Thyroid gland (tissue), 4 donors: ENCODE measurements at regions not wholly inside any gene's neighbourhood (a gene's known extent, or its start where the extent isn't known, plus 50 kb on each side); places are given as distances from the start of the nearest gene placed in this dataset.

Source experiments
- DNase-seq, 2 donors: peaks; one replicate each; pipeline ENCODE4 v3.0.0-alpha.2; 2019
- H3K27ac ChIP-seq, 3 donors: fragments of 200-600 bp; sonication (generic); 1 replicate in 2 of 3; 2 replicates in 1 of 3; pipeline ENCODE4 v1.5.1; 2016 to 2019; ENCODE audit warnings: mild to moderate bottlenecking in 1 of 3, moderate library complexity in 1 of 3
- H3K27me3 ChIP-seq: fragments of 200-600 bp; sonication (generic); one replicate; pipeline ENCODE4 v1.5.1; 2019
- H3K36me3 ChIP-seq, 2 donors: fragments of 200-600 bp; sonication (generic); one replicate each; pipeline ENCODE4 v1.5.1; 2016 to 2019
- H3K4me1 ChIP-seq, 2 donors: fragments of 200-600 bp; sonication (generic); one replicate each; pipeline ENCODE4 v1.5.1; 2017 to 2019
- H3K4me3 ChIP-seq, 3 donors: fragments of 200-600 bp; sonication (generic); replicated peaks in 1 of 3; 1 replicate in 2 of 3; 2 replicates in 1 of 3; pipeline ENCODE4 v1.5.1; 2016; ENCODE audit warnings: mild to moderate bottlenecking in 1 of 3
- H3K9me3 ChIP-seq: fragments of 200-600 bp; sonication (generic); one replicate; pipeline ENCODE4 v1.5.1; 2017
- CTCF ChIP-seq, 6 experiments: fragments of 200-600 bp in 3 of 6; fragments of 450-650 bp in 3 of 6; sonication (generic) in 3 of 6; IDR thresholded peaks; one replicate each; pipeline ENCODE4 v1.5.1; 2016 to 2019; ENCODE audit warnings: antibody characterized with exemption in 6 of 6, mild to moderate bottlenecking in 2 of 6, inconsistent platforms in 1 of 6, moderate library complexity in 1 of 6
- POLR2A ChIP-seq, 2 donors: fragments of 450-650 bp; IDR thresholded peaks; one replicate each; pipeline ENCODE4 v1.6.1; 2017; ENCODE audit warnings: antibody characterized with exemption in 2 of 2, mild to moderate bottlenecking in 2 of 2, moderate library complexity in 1 of 2
- WGBS, 2 donors: methylation state at CpG; one replicate each; pipeline ENCODE4 v1.1.5; 2017; 5-methylcytosine and 5-hydroxymethylcytosine counted together
- intact Hi-C: fragments of 100-400 bp; cut with DNase I; formaldehyde crosslinking; loops from one replicate; pipeline ENCODE4 v1.15.1; 2023

GRCh38 chr4:81550388-81550859 lies 78.7 kb upstream of the RASGEF1B start:
- intact Hi-C loops, result no loop called here
- peaks cover 7 to 12% of the 10 kb centered on the region in 2 donors for H3K4me1 ChIP-seq

DNA sequence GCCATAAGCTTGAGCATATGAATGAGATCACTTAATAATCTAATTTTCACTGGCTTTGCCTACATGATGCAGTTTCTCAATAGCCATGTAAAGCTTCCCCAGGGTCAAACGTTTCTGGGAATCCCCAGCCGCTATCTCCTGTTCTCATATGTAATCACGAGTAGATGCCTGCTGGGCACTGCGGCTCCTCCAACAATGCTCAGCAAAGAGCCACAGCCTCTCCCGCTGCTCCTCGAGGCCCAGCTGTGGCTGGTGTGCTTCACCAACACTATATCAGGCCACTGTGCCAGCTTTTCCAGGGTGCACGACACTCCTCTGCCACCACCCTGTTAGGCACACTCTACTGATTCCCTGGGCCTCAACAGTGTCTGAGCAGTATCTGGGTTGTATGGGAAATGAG lies 78.3 kb upstream of the RASGEF1B start:
- no peak for DNase-seq
- no peak overlapping the region for H3K4me3 ChIP-seq
- H3K27ac ChIP-seq, result no peak overlapping the region
- intact Hi-C loops, result no loop called here
- no peak for TF ChIP-seq CTCF (IDR thresholded peaks at IDR 0.05)
- no peak for TF ChIP-seq POLR2A (IDR thresholded peaks at IDR 0.05)
- H3K36me3 ChIP-seq, result no peaks in the 10 kb centered on the region
- peaks cover 7 to 12% of the 10 kb centered on the region in 2 donors for H3K4me1 ChIP-seq
- no peaks in the 10 kb centered on the region for H3K9me3 ChIP-seq
- 69 to 85% methylated on average over 4 to 7 of the region's 7 CpGs for WGBS, 2 donors
- no peaks in the 10 kb centered on the region for H3K27me3 ChIP-seq

More at GRCh38 chr4:81550388-81550859, 78.7 kb upstream of the RASGEF1B start:
- H3K27me3 ChIP-seq, result no peaks in the 10 kb centered on the region
- WGBS, 2 donors, result 75 to 80% methylated on average over 5 of the region's 5 CpGs
- H3K27ac ChIP-seq, result no peak overlapping the region
- H3K4me3 ChIP-seq, result no peak overlapping the region
- TF ChIP-seq CTCF (IDR thresholded peaks at IDR 0.05) (no peak), POLR2A (IDR thresholded peaks at IDR 0.05) (no peak)
- no peaks in the 10 kb centered on the region for H3K36me3 ChIP-seq
- no peak for DNase-seq
- no peaks in the 10 kb centered on the region for H3K9me3 ChIP-seq

DNA sequence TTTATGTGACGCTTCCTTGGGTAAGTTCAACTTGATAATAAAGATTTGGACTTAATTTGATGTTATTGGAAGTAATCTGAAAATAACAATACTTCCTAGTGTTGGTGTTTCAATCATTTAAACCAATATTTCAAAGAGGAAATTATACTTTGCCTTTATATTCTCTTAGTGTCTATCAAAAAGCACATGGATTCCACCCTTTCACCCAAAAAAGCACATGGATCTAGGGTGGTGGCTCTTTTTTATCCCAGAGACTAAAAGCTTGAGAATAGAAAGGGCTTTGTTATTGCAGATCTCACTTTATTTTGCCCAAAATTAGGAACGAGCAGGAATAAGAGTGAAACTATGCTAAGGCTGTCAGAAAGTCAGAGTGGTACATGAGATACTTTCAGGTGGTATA lies 75.1 kb upstream of the RASGEF1B start:
- Histone ChIP-seq H3K36me3 (no peaks in the 10 kb centered on the region), H3K27ac (no peak overlapping the region), H3K4me1 (peaks cover under 1 to 12% of the 10 kb centered on the region in 2 donors), H3K9me3 (no peaks in the 10 kb centered on the region), H3K27me3 (no peaks in the 10 kb centered on the region), H3K4me3 (no peak overlapping the region)
- 88 to 94% methylated on average over 2 of the region's 2 CpGs for WGBS, 2 donors
- DNase-seq, result no peak
- intact Hi-C loops, result no loop called here
- TF ChIP-seq CTCF (IDR thresholded peaks at IDR 0.05) (no peak), POLR2A (IDR thresholded peaks at IDR 0.05) (no peak)

DNA sequence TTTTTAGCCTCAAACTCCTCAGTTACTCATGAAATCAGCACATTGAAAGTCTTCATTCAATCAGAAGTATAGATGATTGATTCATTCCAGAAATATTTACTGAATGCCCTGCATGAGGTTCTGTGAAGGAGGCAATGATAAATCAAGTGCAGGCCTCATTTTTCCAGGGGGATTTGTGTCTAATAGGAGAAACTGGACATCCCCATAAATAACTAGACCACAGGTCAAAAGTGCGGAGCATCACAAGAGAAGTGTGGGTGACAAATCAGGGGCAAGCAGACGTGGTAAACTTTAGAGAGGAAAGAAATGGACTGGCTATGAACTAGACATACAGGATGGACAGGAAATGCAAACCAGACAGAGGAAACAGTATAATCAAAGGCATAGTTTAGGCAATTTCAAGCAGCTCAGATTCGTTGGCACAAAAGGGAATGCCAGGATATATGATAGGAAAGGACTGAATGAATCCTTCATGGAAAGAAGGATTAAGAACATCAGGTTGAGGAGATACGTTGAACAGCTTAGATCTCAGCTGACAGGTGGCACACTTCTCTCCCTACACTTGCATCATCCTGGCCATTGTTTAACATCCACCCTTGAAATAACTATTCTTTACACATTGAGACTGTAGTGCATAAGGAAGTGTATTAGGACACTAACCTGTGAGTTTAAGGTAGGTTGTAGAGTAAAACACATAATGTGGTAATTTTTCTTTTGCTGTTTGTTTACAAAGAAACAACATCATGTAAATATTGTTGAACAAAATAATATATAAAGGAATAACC lies 69.6 kb upstream of the RASGEF1B start:
- TF ChIP-seq CTCF (IDR thresholded peaks at IDR 0.05), result no peak
- no peak for TF ChIP-seq POLR2A (IDR thresholded peaks at IDR 0.05)
- WGBS, 2 donors, result 64 to 69% methylated on average over 4 of the region's 4 CpGs

GRCh38 chr4:81538716-81539427 lies 67.2 kb upstream of the RASGEF1B start:
- intact Hi-C loops, result no loop called here
- WGBS, 2 donors, result 72 to 75% methylated on average over 6 of the region's 6 CpGs
- Histone ChIP-seq H3K4me1 (no peaks in the 10 kb centered on the region), H3K27me3 (no peaks in the 10 kb centered on the region), H3K27ac (no peak overlapping the region), H3K4me3 (no peak overlapping the region), H3K9me3 (no peaks in the 10 kb centered on the region), H3K36me3 (no peaks in the 10 kb centered on the region)
- DNase-seq, result no peak
- no peak for TF ChIP-seq POLR2A (IDR thresholded peaks at IDR 0.05)
- no peak for TF ChIP-seq CTCF (IDR thresholded peaks at IDR 0.05)

More for the DNA sequence above, 69.6 kb upstream of the RASGEF1B start:
- H3K4me3 ChIP-seq, result no peak overlapping the region
- no peak for DNase-seq
- H3K27ac ChIP-seq, result no peak overlapping the region
- H3K4me1 ChIP-seq, result no peaks in the 10 kb centered on the region
- intact Hi-C loops, result no loop called here
- H3K9me3 ChIP-seq, result no peaks in the 10 kb centered on the region
- no peaks in the 10 kb centered on the region for H3K36me3 ChIP-seq
- no peaks in the 10 kb centered on the region for H3K27me3 ChIP-seq
